Epidermal melanocyte (primary cell): ENCODE measurements at regions not wholly inside any gene's neighbourhood (a gene's known extent, or its start where the extent isn't known, plus 50 kb on each side); places are given as distances from the start of the nearest gene placed in this dataset.

Experiments
- DNase-seq: peaks from one replicate; pipeline ENCODE4 v3.0.0; 2011; ENCODE audit warnings: low spot score; ENCODE audit not compliant: insufficient read length

DNA sequence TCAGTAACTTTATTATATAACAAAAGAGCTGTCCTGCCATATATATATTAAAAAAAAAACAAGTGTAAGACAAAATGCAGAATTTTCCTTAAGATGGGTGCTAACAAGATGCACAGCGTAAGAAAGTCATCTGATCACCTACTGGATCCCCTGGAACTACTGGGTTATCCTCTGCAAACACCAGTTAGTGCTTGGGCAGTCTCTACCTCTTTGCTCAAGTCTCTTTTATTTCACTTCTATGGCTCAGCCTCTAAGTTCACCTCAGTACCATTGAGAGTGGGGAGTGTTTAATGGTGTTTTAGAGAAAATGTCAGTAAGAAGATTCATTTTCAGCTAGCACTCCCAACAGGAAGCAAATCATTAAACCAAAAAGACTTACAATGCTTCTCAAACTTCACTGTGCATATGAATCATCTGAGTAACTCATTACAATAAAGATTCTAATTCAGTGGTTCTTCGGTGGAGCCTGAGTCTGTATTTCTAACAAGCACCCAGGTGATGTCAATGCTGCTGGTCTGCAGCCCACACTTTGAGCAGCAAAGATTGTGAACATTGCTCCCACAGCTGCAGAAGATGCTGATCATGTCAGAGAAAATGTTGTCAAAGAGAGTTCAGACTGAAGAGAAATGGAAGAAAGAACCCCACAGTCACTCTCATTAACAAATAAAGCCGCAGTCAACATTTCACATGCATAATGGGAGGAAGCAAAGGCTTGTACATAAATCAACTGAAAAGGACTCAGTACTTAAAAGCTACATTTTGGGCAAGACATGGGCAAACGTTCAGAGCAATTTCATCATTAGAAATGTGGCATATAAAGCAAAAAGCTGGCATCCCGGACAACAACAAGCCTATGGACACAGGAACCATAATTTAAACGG is 227.1 kb upstream of the ATP11B start:
- DNase-seq: no peak

DNA sequence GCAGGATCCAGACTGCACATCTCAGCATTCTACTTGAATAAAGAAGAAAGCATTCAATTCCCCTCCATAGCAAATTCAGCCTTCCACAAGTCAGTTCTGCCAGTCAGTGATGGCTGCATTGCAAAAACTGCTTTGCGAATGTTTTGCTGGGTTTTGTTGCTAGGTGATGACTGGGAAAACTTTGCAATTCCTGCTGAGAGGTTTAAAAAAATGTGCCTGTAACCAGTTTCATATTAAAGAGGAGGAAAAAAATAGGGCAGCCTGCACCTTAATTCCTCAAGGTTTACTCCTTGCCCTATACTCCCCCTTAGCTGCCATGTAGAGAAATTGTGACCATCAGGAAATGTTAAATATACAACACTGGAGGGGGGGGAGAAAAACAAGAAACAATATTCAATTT is 225.6 kb upstream of the ATP11B start:
- DNase-seq: no peak

DNA sequence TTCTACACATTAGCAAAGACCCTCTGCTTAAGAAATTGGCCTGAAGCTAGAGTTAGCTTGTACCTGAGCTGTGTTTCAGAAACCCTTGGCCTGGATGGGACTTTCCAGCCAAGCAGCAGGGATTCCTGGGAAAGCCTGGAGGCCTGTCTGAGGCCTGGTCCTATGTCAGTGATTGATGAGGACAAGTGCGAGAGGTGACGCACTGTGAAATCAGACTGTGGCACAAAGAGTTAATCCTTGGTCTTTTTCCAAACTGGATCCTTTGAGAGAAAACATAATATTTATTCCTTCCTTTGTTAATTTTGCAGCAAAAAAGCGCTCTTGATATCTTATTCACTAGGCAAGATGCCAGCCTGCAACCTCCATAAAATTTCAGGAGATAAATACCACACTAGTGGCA is 225.0 kb upstream of the ATP11B start:
- DNase-seq: no peak

GRCh38 chr3:182568876-182569275 is 224.4 kb upstream of the ATP11B start:
- DNase-seq: no peak

- no peak for DNase-seq
Measured at GRCh38 chr3:182570946-182571594, 222.2 kb upstream of the ATP11B start.

DNA sequence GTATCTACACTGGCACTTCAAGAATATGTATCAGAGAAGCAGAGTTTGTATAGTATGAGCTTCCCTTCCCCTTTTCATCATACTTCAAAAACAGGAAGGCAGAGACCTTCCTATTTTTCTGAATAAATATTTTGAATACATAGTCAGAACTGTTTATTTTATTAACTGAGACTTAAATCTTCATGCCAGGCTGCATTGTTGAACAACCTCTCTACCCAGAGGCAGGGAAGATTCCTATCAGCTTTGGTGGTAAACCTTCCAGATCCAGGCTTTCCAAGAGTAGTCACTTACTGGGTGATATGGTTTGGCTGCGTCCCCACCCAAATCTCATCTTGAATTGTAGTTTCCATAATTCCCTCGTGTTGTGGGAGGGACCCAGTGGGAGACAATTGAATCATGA is 217.4 kb upstream of the ATP11B start:
- DNase-seq: no peak

DNA sequence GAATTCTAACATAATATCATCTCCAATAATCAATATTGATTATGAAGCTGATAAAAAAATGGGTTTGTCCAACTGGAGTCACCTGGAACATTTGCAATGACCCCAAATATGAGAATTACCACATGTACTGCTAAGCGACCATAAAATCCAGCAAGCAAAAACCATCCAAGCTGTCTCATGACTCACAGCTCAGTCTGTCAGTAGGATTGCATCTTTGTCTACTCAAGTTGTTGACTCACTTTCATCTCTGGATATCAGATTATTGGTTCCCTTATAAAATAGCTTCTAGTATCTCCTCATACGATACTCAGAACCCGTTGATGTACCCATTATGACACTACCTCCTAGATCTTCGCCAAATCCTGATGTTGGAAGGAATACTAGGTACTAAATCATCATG is 209.8 kb upstream of the ATP11B start:
- DNase-seq: no peak

- DNase-seq: no peak
Measured at GRCh38 chr3:182585532-182586150, 207.7 kb upstream of the ATP11B start.

DNA sequence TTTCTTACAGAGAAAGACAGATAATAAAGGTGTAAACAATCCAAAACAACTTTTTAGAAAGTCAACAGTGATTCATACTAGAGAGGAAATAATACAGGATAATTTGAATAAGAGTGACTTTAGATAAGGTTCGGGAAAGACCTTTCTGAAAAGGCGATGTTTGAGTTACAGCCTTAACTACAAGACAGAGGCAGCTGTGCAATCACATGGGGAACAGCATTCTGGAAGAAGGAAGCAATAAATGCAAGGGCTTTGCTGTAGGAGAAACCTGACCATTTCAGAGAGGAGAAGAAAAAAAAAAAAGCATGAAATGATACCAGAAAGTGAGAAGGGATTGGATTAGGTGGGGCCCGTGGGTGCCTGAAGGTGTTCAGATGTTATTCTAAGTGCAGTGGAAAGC is 200.6 kb upstream of the ATP11B start:
- no peak for DNase-seq

GRCh38 chr3:182596676-182597410 is 196.5 kb upstream of the ATP11B start:
- no peak for DNase-seq

GRCh38 chr3:182597621-182598041 is 195.7 kb upstream of the ATP11B start:
- no peak for DNase-seq

GRCh38 chr3:182601597-182601996 is 191.7 kb upstream of the ATP11B start:
- no peak for DNase-seq

- no peak for DNase-seq
Measured at GRCh38 chr3:182603501-182603900, 189.8 kb upstream of the ATP11B start.

- no peak for DNase-seq
Measured at GRCh38 chr3:182605882-182606611, 187.3 kb upstream of the ATP11B start.

DNA sequence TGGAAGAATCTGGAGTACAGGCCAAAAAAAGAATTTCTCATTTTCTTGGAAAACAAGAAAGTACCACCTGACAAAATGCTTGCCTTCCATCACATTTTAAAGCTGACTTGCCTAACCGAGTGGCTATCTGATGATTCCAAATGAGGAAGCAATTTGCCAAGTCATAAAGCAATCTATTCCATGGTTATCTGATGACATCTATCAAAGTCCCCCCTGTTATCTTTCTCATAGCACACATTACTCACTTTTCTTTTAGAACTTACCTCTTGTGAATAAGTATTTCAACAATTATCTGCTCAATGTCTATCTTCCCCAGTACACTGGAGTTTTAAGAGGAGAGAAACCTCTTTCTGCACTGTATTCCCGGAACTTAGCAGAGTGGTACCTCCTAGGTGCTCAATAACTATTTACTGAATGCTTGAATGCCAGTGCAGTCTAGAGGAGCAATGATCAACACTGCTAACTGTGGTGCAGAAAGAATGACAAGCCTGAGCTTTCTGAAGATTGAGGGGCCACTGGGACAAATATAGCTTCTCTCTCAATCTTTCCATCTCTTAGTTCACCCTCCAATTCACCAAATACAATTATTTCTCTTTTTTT is 186.3 kb upstream of the ATP11B start:
- no peak for DNase-seq

GRCh38 chr3:182608832-182609231 is 184.5 kb upstream of the ATP11B start:
- no peak for DNase-seq

- DNase-seq: no peak
Measured at GRCh38 chr3:182609575-182610156, 183.6 kb upstream of the ATP11B start.

GRCh38 chr3:182612332-182612731 is 181.0 kb upstream of the ATP11B start:
- no peak for DNase-seq

- DNase-seq: no peak
Measured at GRCh38 chr3:182617500-182617899, 175.8 kb upstream of the ATP11B start.

GRCh38 chr3:182618085-182618732 is 175.1 kb upstream of the ATP11B start:
- no peak for DNase-seq
